Transverse colon (tissue), 4 donors: ENCODE measurements at regions not wholly inside any gene's neighbourhood (a gene's known extent, or its start where the extent isn't known, plus 50 kb on each side); places are given as distances from the start of the nearest gene placed in this dataset.

Source experiments
- DNase-seq: peaks from one replicate; pipeline ENCODE4 v3.0.0-alpha.2; 2019
- H3K27ac ChIP-seq, 4 donors: fragments of 200-600 bp; sonication (generic); 2 replicates each; pipeline ENCODE4 v1.5.1; 2016 to 2018; ENCODE audit warnings: inconsistent platforms in 4 of 4
- H3K27me3 ChIP-seq: fragments of 200-600 bp; sonication (generic); 2 replicates; pipeline ENCODE4 v1.5.1; 2017; ENCODE audit warnings: inconsistent platforms
- H3K36me3 ChIP-seq, 4 donors: fragments of 200-600 bp; sonication (generic); 2 replicates each; pipeline ENCODE4 v1.5.1; 2017 to 2019; ENCODE audit warnings: inconsistent platforms in 4 of 4
- H3K4me1 ChIP-seq, 4 donors: fragments of 200-600 bp; sonication (generic); 2 replicates each; pipeline ENCODE4 v1.5.1; 2017 to 2020; ENCODE audit warnings: inconsistent platforms in 4 of 4
- H3K4me3 ChIP-seq, 4 donors: fragments of 200-600 bp; sonication (generic); 1 replicate in 1 of 4; 2 replicates in 3 of 4; pipeline versions ENCODE4 v1.5.1 to v1.6.1; 2017 to 2019; ENCODE audit warnings: inconsistent platforms in 4 of 4
- H3K9me3 ChIP-seq, 2 donors: fragments of 200-600 bp; sonication (generic); 2 replicates each; pipeline ENCODE4 v1.5.1; 2017 to 2019; ENCODE audit warnings: inconsistent platforms in 2 of 2
- CTCF ChIP-seq, 5 experiments: fragments of 200-600 bp in 3 of 5; fragments of 450-650 bp in 2 of 5; sonication (generic) in 3 of 5; IDR thresholded peaks; 1 replicate in 2 of 5; 2 replicates in 3 of 5; pipeline ENCODE4 v1.5.1; 2016 to 2017; ENCODE audit warnings: antibody characterized with exemption in 5 of 5, inconsistent platforms in 3 of 5, mild to moderate bottlenecking in 2 of 5, moderate library complexity in 1 of 5
- EP300 ChIP-seq: sonication (generic); formaldehyde crosslinking; IDR thresholded peaks from one replicate; pipeline ENCODE4 v1.6.1; 2017; ENCODE audit warnings: antibody characterized with exemption, low read depth
- POLR2A ChIP-seq: fragments of 450-650 bp; IDR thresholded peaks from one replicate; pipeline ENCODE4 v1.6.1; 2016; ENCODE audit warnings: antibody characterized with exemption, mild to moderate bottlenecking, moderate library complexity
- POLR2AphosphoS5 ChIP-seq, 3 donors: sonication (generic); formaldehyde crosslinking; IDR thresholded peaks; one replicate each; pipeline ENCODE4 v1.6.1; 2016; ENCODE audit warnings: antibody characterized with exemption in 3 of 3
- WGBS, 2 donors: methylation state at CpG; one replicate each; pipeline ENCODE4 v1.1.5; 2018; ENCODE audit warnings: low coverage in 1 of 2; 5-methylcytosine and 5-hydroxymethylcytosine counted together
- in situ Hi-C, 4 donors: fragments of 200-750 bp; cut with MboI; loops; one replicate each; pipeline versions ENCODE4 v1.15.0 to v1.15.1; 2017; ENCODE audit warnings: low sequenced_read_pairs in 3 of 4, low pct_ligation_motif_present in 1 of 4, low pct_unique_long_range_greater_than_20kb in 1 of 4
- intact Hi-C: fragments of 100-400 bp; cut with DNase I; formaldehyde crosslinking; loops from one replicate; pipeline ENCODE4 v1.15.1; 2023; ENCODE audit warnings: low total_unique reads

GRCh38 chr7:145582742-145583303 lies 533.8 kb upstream of the CNTNAP2 start:
- Histone ChIP-seq H3K36me3 (no peaks in the 10 kb centered on the region), H3K4me1 (no peaks in the 10 kb centered on the region), H3K27me3 (no peaks in the 10 kb centered on the region), H3K9me3 (no peaks in the 10 kb centered on the region), H3K4me3 (no peak overlapping the region), H3K27ac (no peak overlapping the region)
- in situ Hi-C loops: no loop called here
- intact Hi-C loops: no loop called here
- TF ChIP-seq CTCF (IDR thresholded peaks at IDR 0.05): no peak
- no peak for TF ChIP-seq POLR2A
- TF ChIP-seq POLR2AphosphoS5 (IDR thresholded peaks at IDR 0.05): no peak
- no peak for TF ChIP-seq EP300
- DNase-seq: no peak
- WGBS, 2 donors: 59 to 74% methylated on average over 7 to 17 of the region's 17 CpGs

DNA sequence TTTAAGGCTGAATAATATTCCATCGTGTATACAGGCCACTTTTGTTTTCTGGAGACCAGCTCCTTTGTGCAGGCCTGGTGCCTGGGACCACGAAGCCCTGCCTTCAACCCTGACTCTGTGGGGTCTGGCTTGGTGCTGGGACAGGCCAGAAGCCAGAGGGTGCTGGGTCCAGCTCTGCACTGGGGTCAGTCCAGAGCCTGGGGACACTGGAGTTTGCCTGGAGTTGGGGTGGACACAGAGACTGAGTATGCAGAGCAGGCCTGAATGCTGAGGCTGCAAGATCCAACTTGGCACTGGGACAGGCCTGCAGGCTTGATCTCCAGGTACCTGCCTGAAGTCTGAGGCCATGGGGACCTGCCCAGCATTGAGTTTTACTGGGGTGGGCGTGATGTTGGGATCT lies 558.8 kb upstream of the CNTNAP2 start:
- no peak for DNase-seq
- TF ChIP-seq POLR2A (no peak), CTCF (IDR thresholded peaks at IDR 0.05) (no peak), POLR2AphosphoS5 (IDR thresholded peaks at IDR 0.05) (no peak), EP300 (no peak)
- H3K27ac ChIP-seq: no peak overlapping the region
- H3K36me3 ChIP-seq: no peaks in the 10 kb centered on the region
- 49 to 80% methylated on average over 1 to 3 of the region's 3 CpGs for WGBS, 2 donors
- intact Hi-C loops: no loop called here
- H3K27me3 ChIP-seq: no peaks in the 10 kb centered on the region
- H3K9me3 ChIP-seq: no peaks in the 10 kb centered on the region
- no peak overlapping the region for H3K4me3 ChIP-seq
- in situ Hi-C loops: no loop called here
- no peaks in the 10 kb centered on the region for H3K4me1 ChIP-seq

- no peak for DNase-seq
- TF ChIP-seq POLR2AphosphoS5 (IDR thresholded peaks at IDR 0.05): no peak
- no peak for TF ChIP-seq EP300
- no peak for TF ChIP-seq POLR2A
- TF ChIP-seq CTCF (IDR thresholded peaks at IDR 0.05): no peak
- no peaks in the 10 kb centered on the region for H3K27me3 ChIP-seq
- no peaks in the 10 kb centered on the region for H3K36me3 ChIP-seq
- H3K27ac ChIP-seq: no peak overlapping the region
- in situ Hi-C loops (no loop called here), intact Hi-C loops (no loop called here)
- H3K4me1 ChIP-seq: no peaks in the 10 kb centered on the region
- 41 to 67% methylated on average over 2 of the region's 2 CpGs for WGBS, 2 donors
- no peak overlapping the region for H3K4me3 ChIP-seq
- H3K9me3 ChIP-seq: no peaks in the 10 kb centered on the region
These were observed 573.4 kb upstream of the CNTNAP2 start for GRCh38 chr7:145543242-145543641.

- intact Hi-C loops (no loop called here), in situ Hi-C loops (no loop called here)
- no peaks in the 10 kb centered on the region for H3K9me3 ChIP-seq
- DNase-seq: no peak
- H3K4me3 ChIP-seq: no peak overlapping the region
- H3K4me1 ChIP-seq: no peaks in the 10 kb centered on the region
- no peak overlapping the region for H3K27ac ChIP-seq
- no peaks in the 10 kb centered on the region for H3K36me3 ChIP-seq
- no peak for TF ChIP-seq CTCF (IDR thresholded peaks at IDR 0.05)
- no peak for TF ChIP-seq POLR2A
- no peak for TF ChIP-seq POLR2AphosphoS5 (IDR thresholded peaks at IDR 0.05)
- no peak for TF ChIP-seq EP300
- no peaks in the 10 kb centered on the region for H3K27me3 ChIP-seq
- 33 to 56% methylated on average over 2 of the region's 2 CpGs for WGBS, 2 donors
These were observed 576.7 kb upstream of the CNTNAP2 start for GRCh38 chr7:145539910-145540309.
